ENCODE measurements at regions not wholly inside any gene's neighbourhood (a gene's known extent, or its start where the extent isn't known, plus 50 kb on each side); places are given as distances from the start of the nearest gene placed in this dataset.
"Not testable (repeated sequence)": the region's sequence is repeated elsewhere in the genome, so short reads cannot be mapped to it uniquely, and the experiment has no call there.

GRCh38 chr13:111629457-111629856, 309.0 kb downstream of the TEX29 start:
- DNase-seq = no peak
- no peaks in the 10 kb centered on the region for H3K4me1 ChIP-seq (ENCODE audit: control insufficient read depth, insufficient read depth, low read length)
- no peaks in the 10 kb centered on the region for H3K36me3 ChIP-seq (ENCODE audit: control insufficient read depth, insufficient read depth, low read length)
- H3K27me3 ChIP-seq (ENCODE audit: control insufficient read depth, insufficient read depth, low read length) = no peaks in the 10 kb centered on the region
- H3K27ac ChIP-seq (ENCODE audit: low read length) = no peak overlapping the region
- no peak overlapping the region for H3K4me3 ChIP-seq (ENCODE audit: low read length)
- WGBS (ENCODE audit: insufficient coverage, low lambda C conversion rate) = no CpG with 5 or more reads among the region's 15 CpGs
- H3K9me3 ChIP-seq (ENCODE audit: control insufficient read depth, low read depth, low read length) = no peaks in the 10 kb centered on the region

GRCh38 chr13:111629926-111630325, 309.5 kb downstream of the TEX29 start:
- Histone ChIP-seq H3K27ac (ENCODE audit: low read length) (no peak overlapping the region), H3K4me1 (ENCODE audit: control insufficient read depth, insufficient read depth, low read length) (no peaks in the 10 kb centered on the region), H3K4me3 (ENCODE audit: low read length) (no peak overlapping the region), H3K36me3 (ENCODE audit: control insufficient read depth, insufficient read depth, low read length) (no peaks in the 10 kb centered on the region), H3K27me3 (ENCODE audit: control insufficient read depth, insufficient read depth, low read length) (no peaks in the 10 kb centered on the region), H3K9me3 (ENCODE audit: control insufficient read depth, low read depth, low read length) (no peaks in the 10 kb centered on the region)
- no CpG with 5 or more reads among the region's 14 CpGs for WGBS (ENCODE audit: insufficient coverage, low lambda C conversion rate)
- peak; percentile 7 to 16 for DNase-seq

- no peak for DNase-seq
- 50% methylated on average over 2 of the region's 11 CpGs for WGBS (ENCODE audit: insufficient coverage, low lambda C conversion rate)
These were observed 310.0 kb downstream of the TEX29 start for GRCh38 chr13:111630406-111630805.

DNA sequence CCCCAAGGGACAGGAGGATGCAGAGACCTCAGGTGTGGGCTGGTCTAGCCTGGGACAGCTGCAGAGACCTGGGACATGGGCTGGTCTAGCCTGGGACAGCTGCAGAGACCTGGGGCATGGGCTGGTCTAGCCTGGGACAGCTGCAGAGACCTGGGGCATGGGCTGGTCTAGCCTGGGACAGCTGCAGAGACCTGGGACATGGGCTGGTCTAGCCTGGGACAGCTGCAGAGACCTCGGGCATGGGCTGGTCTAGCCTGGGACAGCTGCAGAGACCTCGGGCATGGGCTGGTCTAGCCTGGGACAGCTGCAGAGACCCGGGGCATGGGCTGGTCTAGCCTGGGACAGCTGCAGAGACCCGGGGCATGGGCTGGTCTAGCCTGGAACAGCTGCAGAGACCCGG, 310.8 kb downstream of the TEX29 start:
- no CpG with 5 or more reads among the region's 5 CpGs for WGBS (ENCODE audit: insufficient coverage, low lambda C conversion rate)
- DNase-seq; H3K27ac ChIP-seq (ENCODE audit: low read length); H3K4me3 ChIP-seq (ENCODE audit: low read length); H3K27me3 ChIP-seq (ENCODE audit: control insufficient read depth, insufficient read depth, low read length); H3K4me1 ChIP-seq (ENCODE audit: control insufficient read depth, insufficient read depth, low read length); H3K36me3 ChIP-seq (ENCODE audit: control insufficient read depth, insufficient read depth, low read length); H3K9me3 ChIP-seq (ENCODE audit: control insufficient read depth, low read depth, low read length): not testable (repeated sequence)

More at GRCh38 chr13:111630406-111630805, 310.0 kb downstream of the TEX29 start:
- Histone ChIP-seq H3K36me3 (ENCODE audit: control insufficient read depth, insufficient read depth, low read length) (no peaks in the 10 kb centered on the region), H3K4me1 (ENCODE audit: control insufficient read depth, insufficient read depth, low read length) (no peaks in the 10 kb centered on the region), H3K4me3 (ENCODE audit: low read length) (no peak overlapping the region), H3K27ac (ENCODE audit: low read length) (no peak overlapping the region), H3K27me3 (ENCODE audit: control insufficient read depth, insufficient read depth, low read length) (no peaks in the 10 kb centered on the region), H3K9me3 (ENCODE audit: control insufficient read depth, low read depth, low read length) (no peaks in the 10 kb centered on the region)

GRCh38 chr13:111632906-111633305, 312.5 kb downstream of the TEX29 start:
- Histone ChIP-seq H3K27me3 (ENCODE audit: control insufficient read depth, insufficient read depth, low read length) (no peaks in the 10 kb centered on the region), H3K36me3 (ENCODE audit: control insufficient read depth, insufficient read depth, low read length) (no peaks in the 10 kb centered on the region), H3K4me3 (ENCODE audit: low read length) (no peak overlapping the region), H3K9me3 (ENCODE audit: control insufficient read depth, low read depth, low read length) (no peaks in the 10 kb centered on the region), H3K27ac (ENCODE audit: low read length) (no peak overlapping the region), H3K4me1 (ENCODE audit: control insufficient read depth, insufficient read depth, low read length) (no peaks in the 10 kb centered on the region)
- no peak for DNase-seq
- WGBS (ENCODE audit: insufficient coverage, low lambda C conversion rate) = no CpG with 5 or more reads among the region's 9 CpGs

DNA sequence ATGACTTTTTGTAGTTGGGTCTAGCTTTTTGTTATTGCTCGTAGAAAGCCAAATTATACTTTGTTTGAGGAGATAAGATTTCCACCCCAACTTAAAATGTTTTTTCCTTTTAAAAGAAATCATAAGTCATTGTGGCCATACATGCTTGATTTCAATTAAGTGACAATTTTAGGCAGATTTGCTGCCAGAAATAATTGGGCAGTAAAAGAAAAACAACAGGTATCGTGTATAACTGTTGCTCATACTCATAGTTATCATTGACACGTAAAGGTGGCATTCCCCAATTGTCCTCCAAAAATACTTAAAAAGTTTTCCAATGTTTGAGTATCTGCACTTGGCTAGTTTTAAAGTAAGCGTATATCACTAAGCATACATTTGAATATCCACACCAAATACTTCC, 313.0 kb downstream of the TEX29 start:
- Histone ChIP-seq H3K27me3 (ENCODE audit: control insufficient read depth, insufficient read depth, low read length) (no peaks in the 10 kb centered on the region), H3K4me3 (ENCODE audit: low read length) (no peak overlapping the region), H3K4me1 (ENCODE audit: control insufficient read depth, insufficient read depth, low read length) (no peaks in the 10 kb centered on the region), H3K27ac (ENCODE audit: low read length) (no peak overlapping the region), H3K36me3 (ENCODE audit: control insufficient read depth, insufficient read depth, low read length) (no peaks in the 10 kb centered on the region), H3K9me3 (ENCODE audit: control insufficient read depth, low read depth, low read length) (no peaks in the 10 kb centered on the region)
- no peak for DNase-seq
- 100% methylated on average over 1 of the region's 4 CpGs for WGBS (ENCODE audit: insufficient coverage, low lambda C conversion rate)

DNA sequence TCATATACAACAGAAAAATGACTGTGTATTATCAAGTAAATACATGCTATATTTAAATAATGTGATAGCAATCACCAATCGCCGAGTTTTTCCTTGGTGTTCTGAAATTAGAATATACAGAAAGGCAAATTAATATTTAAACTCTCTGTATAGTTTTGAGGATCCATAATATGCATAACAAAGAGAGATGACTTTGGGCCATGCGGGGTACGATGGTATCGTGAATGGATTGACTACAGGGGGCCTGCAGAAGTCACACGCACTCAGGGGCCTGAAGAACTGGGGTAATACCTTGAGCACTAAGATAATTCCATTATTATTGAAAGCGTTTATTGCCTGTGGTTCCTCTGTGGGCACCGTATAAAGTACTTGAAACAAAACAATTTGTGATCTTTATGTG, 314.0 kb downstream of the TEX29 start:
- no peak for DNase-seq
- Histone ChIP-seq H3K27me3 (ENCODE audit: control insufficient read depth, insufficient read depth, low read length) (no peaks in the 10 kb centered on the region), H3K4me1 (ENCODE audit: control insufficient read depth, insufficient read depth, low read length) (no peaks in the 10 kb centered on the region), H3K9me3 (ENCODE audit: control insufficient read depth, low read depth, low read length) (no peaks in the 10 kb centered on the region), H3K27ac (ENCODE audit: low read length) (no peak overlapping the region), H3K36me3 (ENCODE audit: control insufficient read depth, insufficient read depth, low read length) (no peaks in the 10 kb centered on the region), H3K4me3 (ENCODE audit: low read length) (no peak overlapping the region)
- WGBS (ENCODE audit: insufficient coverage, low lambda C conversion rate) = no CpG with 5 or more reads among the region's 8 CpGs

- WGBS (ENCODE audit: insufficient coverage, low lambda C conversion rate) = 86% methylated on average over 1 of the region's 9 CpGs
- Histone ChIP-seq H3K27ac (ENCODE audit: low read length) (no peak overlapping the region), H3K4me1 (ENCODE audit: control insufficient read depth, insufficient read depth, low read length) (no peaks in the 10 kb centered on the region), H3K9me3 (ENCODE audit: control insufficient read depth, low read depth, low read length) (no peaks in the 10 kb centered on the region), H3K27me3 (ENCODE audit: control insufficient read depth, insufficient read depth, low read length) (no peaks in the 10 kb centered on the region), H3K36me3 (ENCODE audit: control insufficient read depth, insufficient read depth, low read length) (no peaks in the 10 kb centered on the region), H3K4me3 (ENCODE audit: low read length) (no peak overlapping the region)
- DNase-seq = no peak
These were observed 315.8 kb downstream of the TEX29 start for GRCh38 chr13:111636271-111636670.

DNA sequence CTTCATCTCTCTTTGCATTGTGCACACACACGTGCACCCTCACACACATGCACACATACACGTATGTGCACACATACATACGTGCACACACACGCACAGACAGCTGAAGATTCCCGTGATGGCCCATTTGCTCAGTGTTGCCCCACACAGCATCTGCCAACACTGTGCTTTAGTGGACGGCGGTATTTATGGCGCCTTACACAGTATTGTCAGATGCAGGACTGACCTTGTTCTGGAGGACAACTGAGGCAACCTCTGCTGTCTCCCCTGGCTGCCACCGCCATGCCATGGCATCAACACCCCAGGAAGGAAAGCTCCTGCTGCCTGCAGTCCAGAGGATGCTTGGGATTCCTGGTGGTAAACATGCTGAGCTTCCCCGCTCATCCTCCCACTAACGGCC, 316.4 kb downstream of the TEX29 start:
- DNase-seq = no peak
- Histone ChIP-seq H3K27ac (ENCODE audit: low read length) (no peak overlapping the region), H3K27me3 (ENCODE audit: control insufficient read depth, insufficient read depth, low read length) (no peaks in the 10 kb centered on the region), H3K4me3 (ENCODE audit: low read length) (no peak overlapping the region), H3K36me3 (ENCODE audit: control insufficient read depth, insufficient read depth, low read length) (no peaks in the 10 kb centered on the region), H3K4me1 (ENCODE audit: control insufficient read depth, insufficient read depth, low read length) (no peaks in the 10 kb centered on the region), H3K9me3 (ENCODE audit: control insufficient read depth, low read depth, low read length) (no peaks in the 10 kb centered on the region)
- no CpG with 5 or more reads among the region's 11 CpGs for WGBS (ENCODE audit: insufficient coverage, low lambda C conversion rate)

- Histone ChIP-seq H3K27me3 (ENCODE audit: control insufficient read depth, insufficient read depth, low read length) (no peaks in the 10 kb centered on the region), H3K4me3 (ENCODE audit: low read length) (no peak overlapping the region), H3K9me3 (ENCODE audit: control insufficient read depth, low read depth, low read length) (no peaks in the 10 kb centered on the region), H3K4me1 (ENCODE audit: control insufficient read depth, insufficient read depth, low read length) (no peaks in the 10 kb centered on the region), H3K36me3 (ENCODE audit: control insufficient read depth, insufficient read depth, low read length) (no peaks in the 10 kb centered on the region), H3K27ac (ENCODE audit: low read length) (no peak overlapping the region)
- WGBS (ENCODE audit: insufficient coverage, low lambda C conversion rate) = 90% methylated on average over 2 of the region's 12 CpGs
- no peak for DNase-seq
These were observed 316.9 kb downstream of the TEX29 start for GRCh38 chr13:111637365-111637764.

DNA sequence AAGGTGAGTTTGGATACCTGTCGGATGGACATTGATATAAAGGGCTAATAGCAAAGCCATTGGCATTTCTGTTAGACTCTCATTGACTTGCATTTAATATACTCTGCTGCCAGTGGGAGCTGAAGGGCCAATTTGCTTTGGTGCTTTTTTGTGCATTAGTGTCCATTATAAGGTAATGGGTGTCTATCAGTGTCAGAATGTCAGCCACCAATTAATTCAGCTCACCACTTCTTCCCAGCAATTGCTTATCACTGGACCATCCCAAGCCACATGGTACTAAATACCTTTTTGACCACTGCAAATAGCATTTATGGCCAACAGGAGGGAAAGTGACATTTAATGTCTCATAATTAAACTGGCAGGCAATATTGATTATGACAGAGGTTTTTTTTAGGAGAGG, 317.8 kb downstream of the TEX29 start:
- DNase-seq = no peak

More for the DNA sequence above, 317.8 kb downstream of the TEX29 start:
- Histone ChIP-seq H3K27me3 (ENCODE audit: control insufficient read depth, insufficient read depth, low read length) (no peaks in the 10 kb centered on the region), H3K4me1 (ENCODE audit: control insufficient read depth, insufficient read depth, low read length) (no peaks in the 10 kb centered on the region), H3K27ac (ENCODE audit: low read length) (no peak overlapping the region), H3K4me3 (ENCODE audit: low read length) (no peak overlapping the region), H3K36me3 (ENCODE audit: control insufficient read depth, insufficient read depth, low read length) (no peaks in the 10 kb centered on the region), H3K9me3 (ENCODE audit: control insufficient read depth, low read depth, low read length) (no peaks in the 10 kb centered on the region)
- WGBS (ENCODE audit: insufficient coverage, low lambda C conversion rate) = no CpG with 5 or more reads among the region's 1 CpG
